ENCODE measurements at regions not wholly inside any gene's neighbourhood (a gene's known extent, or its start where the extent isn't known, plus 50 kb on each side); places are given as distances from the start of the nearest gene placed in this dataset.

- intact Hi-C loops (cut with micrococcal nuclease), result no loop called here
Measured at GRCh38 chr12:126910570-126910969, 1356.4 kb upstream of the TMEM132C start.

GRCh38 chr12:126912111-126912510 lies 1354.9 kb upstream of the TMEM132C start:
- Histone ChIP-seq H3K79me2 (ENCODE audit: low read length) (no peaks in the 10 kb centered on the region), H3K9me3 (ENCODE audit: low read length) (no peaks in the 10 kb centered on the region), H3K9ac (ENCODE audit: low read length) (no peak overlapping the region), H4K20me1 (ENCODE audit: low read length) (no peaks in the 10 kb centered on the region), H3K27ac (ENCODE audit: low read length) (no peak overlapping the region), H3K4me3 (ENCODE audit: low read length) (no peak overlapping the region), H3K27me3 (ENCODE audit: low read length) (peaks cover 92% of the 10 kb centered on the region), H3F3A (ENCODE audit: low read length, unreplicated experiment) (no peaks in the 10 kb centered on the region), H2AFZ (ENCODE audit: low read length) (no peak overlapping the region), H3K4me2 (ENCODE audit: low read length) (no peak overlapping the region), H3K4me1 (ENCODE audit: insufficient read depth, low read length) (no peaks in the 10 kb centered on the region), H3K36me3 (ENCODE audit: low read depth, low read length) (no peaks in the 10 kb centered on the region), H3K9me2 (replicated peaks; ENCODE audit: low read length) (no peaks in the 10 kb centered on the region)
- intact Hi-C loops (cut with micrococcal nuclease), result no loop called here
- BruUV-seq (replicated peaks), result no TSS peak
- ChIA-PET POLR2A (ENCODE audit: unreplicated experiment) (no interaction called here), CTCF (no interaction called here)
- ATAC-seq (no peak), DNase-seq (no peak)
- TF ChIP-seq EZH2 (IDR thresholded peaks at IDR 0.05; ENCODE audit: low read length, unreplicated experiment) (no peak), CTCF (conservative IDR thresholded peaks at IDR 0.05; ENCODE audit: low read depth, low read length) (no peak), EZH2phosphoT487 (IDR thresholded peaks at IDR 0.05; ENCODE audit: borderline replicate concordance, low read length) (no peak)

More at GRCh38 chr12:126910570-126910969, 1356.4 kb upstream of the TMEM132C start:
- no peaks in the 10 kb centered on the region for H3K9me3 ChIP-seq (ENCODE audit: low read length)
- no peaks in the 10 kb centered on the region for H4K20me1 ChIP-seq (ENCODE audit: low read length)
- H3K27ac ChIP-seq (ENCODE audit: low read length), result no peak overlapping the region
- BruUV-seq (replicated peaks), result no TSS peak
- ChIA-PET CTCF (no interaction called here), POLR2A (ENCODE audit: unreplicated experiment) (no interaction called here)
- H3K9ac ChIP-seq (ENCODE audit: low read length), result no peak overlapping the region
- H3K4me3 ChIP-seq (ENCODE audit: low read length), result no peak overlapping the region
- no peaks in the 10 kb centered on the region for H3K9me2 ChIP-seq (replicated peaks; ENCODE audit: low read length)
- H3F3A ChIP-seq (ENCODE audit: low read length, unreplicated experiment), result no peaks in the 10 kb centered on the region
- no peak for ATAC-seq
- TF ChIP-seq EZH2phosphoT487 (IDR thresholded peaks at IDR 0.05; ENCODE audit: borderline replicate concordance, low read length) (no peak), CTCF (conservative IDR thresholded peaks at IDR 0.05; ENCODE audit: low read depth, low read length) (no peak), EZH2 (IDR thresholded peaks at IDR 0.05; ENCODE audit: low read length, unreplicated experiment) (no peak)
- H3K4me2 ChIP-seq (ENCODE audit: low read length), result no peak overlapping the region
- no peak overlapping the region for H2AFZ ChIP-seq (ENCODE audit: low read length)
- no peaks in the 10 kb centered on the region for H3K79me2 ChIP-seq (ENCODE audit: low read length)
- H3K36me3 ChIP-seq (ENCODE audit: low read depth, low read length), result no peaks in the 10 kb centered on the region
- H3K4me1 ChIP-seq (ENCODE audit: insufficient read depth, low read length), result no peaks in the 10 kb centered on the region
- DNase-seq, result no peak
- peaks cover 90% of the 10 kb centered on the region for H3K27me3 ChIP-seq (ENCODE audit: low read length)

GRCh38 chr12:126914170-126914793 lies 1352.7 kb upstream of the TMEM132C start:
- Histone ChIP-seq H3K4me1 (ENCODE audit: insufficient read depth, low read length) (no peaks in the 10 kb centered on the region), H3K27ac (ENCODE audit: low read length) (no peak overlapping the region), H4K20me1 (ENCODE audit: low read length) (no peaks in the 10 kb centered on the region), H3K9ac (ENCODE audit: low read length) (no peak overlapping the region), H3K9me2 (replicated peaks; ENCODE audit: low read length) (no peaks in the 10 kb centered on the region), H3K4me2 (ENCODE audit: low read length) (no peak overlapping the region), H3K9me3 (ENCODE audit: low read length) (no peaks in the 10 kb centered on the region), H3K27me3 (ENCODE audit: low read length) (peaks cover 92% of the 10 kb centered on the region), H3K79me2 (ENCODE audit: low read length) (no peaks in the 10 kb centered on the region), H3K36me3 (ENCODE audit: low read depth, low read length) (no peaks in the 10 kb centered on the region), H3K4me3 (ENCODE audit: low read length) (no peak overlapping the region), H3F3A (ENCODE audit: low read length, unreplicated experiment) (no peaks in the 10 kb centered on the region), H2AFZ (ENCODE audit: low read length) (no peak overlapping the region)
- ChIA-PET POLR2A (ENCODE audit: unreplicated experiment) (no interaction called here), CTCF (no interaction called here)
- BruUV-seq (replicated peaks), result no TSS peak
- ATAC-seq, result no peak
- no peak for DNase-seq
- TF ChIP-seq EZH2 (IDR thresholded peaks at IDR 0.05; ENCODE audit: low read length, unreplicated experiment) (no peak), CTCF (conservative IDR thresholded peaks at IDR 0.05; ENCODE audit: low read depth, low read length) (no peak), EZH2phosphoT487 (IDR thresholded peaks at IDR 0.05; ENCODE audit: borderline replicate concordance, low read length) (no peak)
- intact Hi-C loops (cut with micrococcal nuclease), result no loop called here

Measured in PC-3 (cell line).